CD4-positive, CD25-positive, alpha-beta regulatory T cell (primary cell): ENCODE measurements at regions not wholly inside any gene's neighbourhood (a gene's known extent, or its start where the extent isn't known, plus 50 kb on each side); places are given as distances from the start of the nearest gene placed in this dataset.

ENCODE experiments used
- ATAC-seq, 2 donors: fragments of 150-1000 bp; cut with Tn5 transposase; one replicate each; pipeline ENCODE4 v1.10.0; 2021; ENCODE audit warnings: low read depth in 2 of 2, moderate number of reproducible peaks in 2 of 2, moderate library complexity in 1 of 2
- DNase-seq, 3 donors: peaks; one replicate each; pipeline versions ENCODE4 v3.0.0 to v3.0.0-alpha.2; 2012 to 2022; ENCODE audit warnings: mixed read lengths in 1 of 3
- H3K27ac ChIP-seq: one replicate; pipeline ENCODE4 v1.7.0; 2013; ENCODE audit warnings: mild to moderate bottlenecking, low read length; ENCODE audit not compliant: insufficient read depth, poor library complexity, severe bottlenecking
- H3K27me3 ChIP-seq: one replicate; pipeline ENCODE4 v1.7.0; 2013; ENCODE audit warnings: low read length; ENCODE audit not compliant: control insufficient read depth, insufficient read depth
- H3K36me3 ChIP-seq: one replicate; pipeline ENCODE4 v1.7.0; 2013; ENCODE audit warnings: mild to moderate bottlenecking, low read length, moderate library complexity; ENCODE audit not compliant: control insufficient read depth, insufficient read depth
- H3K4me1 ChIP-seq: 2 replicates; pipeline ENCODE4 v1.7.0; 2013; ENCODE audit warnings: mild to moderate bottlenecking, low read length; ENCODE audit not compliant: insufficient read depth, control insufficient read depth, poor library complexity, severe bottlenecking
- H3K4me3 ChIP-seq: one replicate; pipeline ENCODE4 v1.7.0; 2013; ENCODE audit warnings: low read depth, mild to moderate bottlenecking, low read length, moderate library complexity
- H3K9me3 ChIP-seq, 2 experiments: 1 replicate in 1 of 2; 2 replicates in 1 of 2; pipeline ENCODE4 v1.7.0; 2013; ENCODE audit warnings: low read length in 2 of 2, mild to moderate bottlenecking in 1 of 2, moderate library complexity in 1 of 2; ENCODE audit not compliant: control insufficient read depth in 2 of 2
- H3K27ac Mint-ChIP-seq, 3 donors: one replicate each; pipeline ENCODE4 v1.8.0; 2020 to 2022; ENCODE audit warnings: mild to moderate bottlenecking in 3 of 3, mixed read lengths in 3 of 3, moderate library complexity in 2 of 3
- H3K27me3 Mint-ChIP-seq: one replicate; pipeline ENCODE4 v1.8.0; 2022; ENCODE audit warnings: mild to moderate bottlenecking, mixed read lengths
- H3K36me3 Mint-ChIP-seq: one replicate; pipeline ENCODE4 v1.8.0; 2020; ENCODE audit warnings: mixed read lengths
- H3K4me1 Mint-ChIP-seq, 4 donors: one replicate each; pipeline ENCODE4 v1.8.0; 2020 to 2022; ENCODE audit warnings: mixed read lengths in 4 of 4, mild to moderate bottlenecking in 1 of 4
- H3K4me3 Mint-ChIP-seq, 4 donors: one replicate each; pipeline ENCODE4 v1.8.0; 2020 to 2022; ENCODE audit warnings: mild to moderate bottlenecking in 4 of 4, mixed read lengths in 4 of 4, moderate library complexity in 3 of 4
- H3K9me3 Mint-ChIP-seq, 7 donors: one replicate each; pipeline ENCODE4 v1.8.0; 2020 to 2022; ENCODE audit warnings: mixed read lengths in 7 of 7, mild to moderate bottlenecking in 3 of 7, moderate library complexity in 2 of 7

- no peak overlapping the region for H3K27ac ChIP-seq
- Mint-ChIP-seq H3K4me3 (no peak overlapping the region), H3K27ac (no peak overlapping the region), H3K4me1 (no peaks in the 10 kb centered on the region), H3K9me3 (no peaks in the 10 kb centered on the region), H3K27me3 (peaks cover 10% of the 10 kb centered on the region), H3K36me3 (no peaks in the 10 kb centered on the region)
- no peaks in the 10 kb centered on the region for H3K4me1 ChIP-seq
- H3K9me3 ChIP-seq, result no peaks in the 10 kb centered on the region
- no peaks in the 10 kb centered on the region for H3K27me3 ChIP-seq
- ATAC-seq (no peak), DNase-seq (no peak)
- no peaks in the 10 kb centered on the region for H3K36me3 ChIP-seq
- H3K4me3 ChIP-seq, result no peak overlapping the region
These were observed 79.0 kb upstream of the CAPZB start for GRCh38 chr1:19564366-19564765.

- Mint-ChIP-seq H3K4me3 (no peak overlapping the region), H3K4me1 (peaks cover 0 to 4% (median 1%) of the 10 kb centered on the region in 4 donors), H3K36me3 (no peaks in the 10 kb centered on the region), H3K27me3 (peaks cover 16% of the 10 kb centered on the region), H3K9me3 (no peaks in the 10 kb centered on the region), H3K27ac (peak overlapping the region in 2 of 3 donors; percentile 9 to 20)
- no peaks in the 10 kb centered on the region for H3K27me3 ChIP-seq
- no peak overlapping the region for H3K4me3 ChIP-seq
- no peak overlapping the region for H3K27ac ChIP-seq
- H3K4me1 ChIP-seq, result peaks cover 2% of the 10 kb centered on the region
- H3K9me3 ChIP-seq, result no peaks in the 10 kb centered on the region
- ATAC-seq (no peak), DNase-seq (no peak)
- H3K36me3 ChIP-seq, result no peaks in the 10 kb centered on the region
These were observed 78.2 kb upstream of the CAPZB start for GRCh38 chr1:19563324-19564097.

GRCh38 chr1:19562847-19563246 lies 77.5 kb upstream of the CAPZB start:
- Mint-ChIP-seq H3K27ac (peak overlapping the region in 1 of 3 donors; percentile 20), H3K4me3 (no peak overlapping the region), H3K9me3 (no peaks in the 10 kb centered on the region), H3K27me3 (peaks cover 21% of the 10 kb centered on the region), H3K36me3 (no peaks in the 10 kb centered on the region), H3K4me1 (peaks cover 0 to 4% (median 1%) of the 10 kb centered on the region in 4 donors)
- H3K36me3 ChIP-seq, result no peaks in the 10 kb centered on the region
- H3K4me3 ChIP-seq, result no peak overlapping the region
- H3K27ac ChIP-seq, result no peak overlapping the region
- peaks cover 6% of the 10 kb centered on the region for H3K4me1 ChIP-seq
- H3K27me3 ChIP-seq, result no peaks in the 10 kb centered on the region
- no peak for ATAC-seq
- DNase-seq, result no peak
- no peaks in the 10 kb centered on the region for H3K9me3 ChIP-seq

- no peaks in the 10 kb centered on the region for H3K9me3 ChIP-seq
- no peak overlapping the region for H3K27ac ChIP-seq
- DNase-seq (no peak), ATAC-seq (no peak)
- Mint-ChIP-seq H3K27me3 (peaks cover 22% of the 10 kb centered on the region), H3K4me1 (peaks cover 0 to 4% (median 1%) of the 10 kb centered on the region in 4 donors), H3K4me3 (no peak overlapping the region), H3K9me3 (no peaks in the 10 kb centered on the region), H3K27ac (no peak overlapping the region), H3K36me3 (no peaks in the 10 kb centered on the region)
- H3K4me1 ChIP-seq, result peaks cover 6% of the 10 kb centered on the region
- H3K36me3 ChIP-seq, result no peaks in the 10 kb centered on the region
- H3K27me3 ChIP-seq, result peaks cover 3% of the 10 kb centered on the region
- no peak overlapping the region for H3K4me3 ChIP-seq
These were observed 75.1 kb upstream of the CAPZB start for GRCh38 chr1:19560480-19560879.

GRCh38 chr1:19559641-19560040 lies 74.3 kb upstream of the CAPZB start:
- H3K9me3 ChIP-seq, result no peaks in the 10 kb centered on the region
- no peaks in the 10 kb centered on the region for H3K36me3 ChIP-seq
- Mint-ChIP-seq H3K27me3 (peaks cover 22% of the 10 kb centered on the region), H3K4me3 (no peak overlapping the region), H3K27ac (no peak overlapping the region), H3K36me3 (no peaks in the 10 kb centered on the region), H3K9me3 (no peaks in the 10 kb centered on the region), H3K4me1 (peaks cover 0 to 4% (median 1%) of the 10 kb centered on the region in 4 donors)
- no peak overlapping the region for H3K27ac ChIP-seq
- no peak overlapping the region for H3K4me3 ChIP-seq
- H3K4me1 ChIP-seq, result peaks cover 6% of the 10 kb centered on the region
- peaks cover 3% of the 10 kb centered on the region for H3K27me3 ChIP-seq
- ATAC-seq, result no peak
- no peak for DNase-seq

GRCh38 chr1:19557609-19558051 lies 72.3 kb upstream of the CAPZB start:
- H3K4me3 Mint-ChIP-seq, result no peak overlapping the region
- DNase-seq (no peak), ATAC-seq (no peak)
- Histone ChIP-seq H3K27me3 (peaks cover 3% of the 10 kb centered on the region), H3K9me3 (no peaks in the 10 kb centered on the region), H3K4me3 (no peak overlapping the region), H3K27ac (no peak overlapping the region), H3K36me3 (no peaks in the 10 kb centered on the region), H3K4me1 (peaks cover 6% of the 10 kb centered on the region)
- H3K36me3 Mint-ChIP-seq, result no peaks in the 10 kb centered on the region
- H3K27ac Mint-ChIP-seq, result no peak overlapping the region
- peaks cover 0 to 4% (median 0%) of the 10 kb centered on the region in 7 donors for H3K9me3 Mint-ChIP-seq
- peaks cover 0 to 4% (median 1%) of the 10 kb centered on the region in 4 donors for H3K4me1 Mint-ChIP-seq
- H3K27me3 Mint-ChIP-seq, result peaks cover 26% of the 10 kb centered on the region

GRCh38 chr1:19554090-19554489 lies 68.8 kb upstream of the CAPZB start:
- H3K27ac ChIP-seq, result no peak overlapping the region
- peak overlapping the region in 1 of 3 donors; percentile 2 for H3K27ac Mint-ChIP-seq

More at GRCh38 chr1:19554090-19554489, 68.8 kb upstream of the CAPZB start:
- Mint-ChIP-seq H3K27me3 (peaks cover 35% of the 10 kb centered on the region), H3K4me3 (no peak overlapping the region), H3K36me3 (no peaks in the 10 kb centered on the region), H3K9me3 (peaks cover 0 to 9% (median 3%) of the 10 kb centered on the region in 7 donors), H3K4me1 (peaks cover 0 to 4% (median 1%) of the 10 kb centered on the region in 4 donors)
- no peak for ATAC-seq
- Histone ChIP-seq H3K4me1 (peaks cover 6% of the 10 kb centered on the region), H3K9me3 (no peaks in the 10 kb centered on the region), H3K4me3 (no peak overlapping the region), H3K27me3 (peaks cover 3% of the 10 kb centered on the region), H3K36me3 (no peaks in the 10 kb centered on the region)
- DNase-seq, result no peak
